ENCODE measurements at regions not wholly inside any gene's neighbourhood (a gene's known extent, or its start where the extent isn't known, plus 50 kb on each side); places are given as distances from the start of the nearest gene placed in this dataset.

DNA sequence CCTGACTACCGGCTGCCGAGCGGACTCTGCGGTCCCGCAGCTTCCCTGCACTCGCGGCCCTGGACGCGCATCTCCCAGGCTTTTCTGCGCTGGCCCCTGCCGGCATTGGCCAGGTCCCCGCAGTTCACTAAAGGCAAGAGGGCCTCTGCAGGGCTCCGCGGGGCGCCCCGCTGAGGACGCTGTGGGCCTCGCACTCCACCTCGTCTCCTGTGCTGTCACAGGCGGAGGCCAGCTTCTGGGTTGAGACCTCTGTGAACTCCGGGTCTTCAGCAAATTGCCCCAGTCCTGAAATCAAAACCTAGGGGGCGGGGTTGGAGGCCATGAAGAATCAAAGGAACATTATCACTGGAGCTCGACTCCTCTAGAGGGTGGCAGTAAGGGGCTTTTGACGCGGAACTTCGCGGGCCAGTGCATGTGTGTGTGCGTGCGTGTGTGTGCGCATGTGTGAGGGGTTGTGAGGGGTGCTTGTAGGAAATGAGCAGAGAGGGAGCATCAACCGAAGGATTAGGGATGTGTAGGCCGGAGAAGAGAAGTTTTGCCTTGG lies 68.5 kb upstream of the CAPRIN2 start:
- in situ Hi-C loops (cut with HindIII; ENCODE audit: low pct_ligation_motif_present, low sequenced_read_pairs), result no loop called here
- H3K36me3 ChIP-seq (replicated peaks), result no peaks in the 10 kb centered on the region
- no peaks in the 10 kb centered on the region for H3K27me3 ChIP-seq (replicated peaks)
- no peak overlapping the region for H3K27ac ChIP-seq
- TF ChIP-seq, protein P1, sequence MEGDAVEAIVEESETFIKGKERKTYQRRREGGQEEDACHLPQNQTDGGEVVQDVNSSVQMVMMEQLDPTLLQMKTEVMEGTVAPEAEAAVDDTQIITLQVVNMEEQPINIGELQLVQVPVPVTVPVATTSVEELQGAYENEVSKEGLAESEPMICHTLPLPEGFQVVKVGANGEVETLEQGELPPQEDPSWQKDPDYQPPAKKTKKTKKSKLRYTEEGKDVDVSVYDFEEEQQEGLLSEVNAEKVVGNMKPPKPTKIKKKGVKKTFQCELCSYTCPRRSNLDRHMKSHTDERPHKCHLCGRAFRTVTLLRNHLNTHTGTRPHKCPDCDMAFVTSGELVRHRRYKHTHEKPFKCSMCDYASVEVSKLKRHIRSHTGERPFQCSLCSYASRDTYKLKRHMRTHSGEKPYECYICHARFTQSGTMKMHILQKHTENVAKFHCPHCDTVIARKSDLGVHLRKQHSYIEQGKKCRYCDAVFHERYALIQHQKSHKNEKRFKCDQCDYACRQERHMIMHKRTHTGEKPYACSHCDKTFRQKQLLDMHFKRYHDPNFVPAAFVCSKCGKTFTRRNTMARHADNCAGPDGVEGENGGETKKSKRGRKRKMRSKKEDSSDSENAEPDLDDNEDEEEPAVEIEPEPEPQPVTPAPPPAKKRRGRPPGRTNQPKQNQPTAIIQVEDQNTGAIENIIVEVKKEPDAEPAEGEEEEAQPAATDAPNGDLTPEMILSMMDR (IDR thresholded peaks at IDR 0.05; ENCODE audit: low read depth, low read length, missing control alignments), result peak; percentile 50
- peak; percentile 5 for DNase-seq
- peak overlapping the region; percentile 52 for H3K4me3 ChIP-seq (ENCODE audit: low read depth, low read length)

DNA sequence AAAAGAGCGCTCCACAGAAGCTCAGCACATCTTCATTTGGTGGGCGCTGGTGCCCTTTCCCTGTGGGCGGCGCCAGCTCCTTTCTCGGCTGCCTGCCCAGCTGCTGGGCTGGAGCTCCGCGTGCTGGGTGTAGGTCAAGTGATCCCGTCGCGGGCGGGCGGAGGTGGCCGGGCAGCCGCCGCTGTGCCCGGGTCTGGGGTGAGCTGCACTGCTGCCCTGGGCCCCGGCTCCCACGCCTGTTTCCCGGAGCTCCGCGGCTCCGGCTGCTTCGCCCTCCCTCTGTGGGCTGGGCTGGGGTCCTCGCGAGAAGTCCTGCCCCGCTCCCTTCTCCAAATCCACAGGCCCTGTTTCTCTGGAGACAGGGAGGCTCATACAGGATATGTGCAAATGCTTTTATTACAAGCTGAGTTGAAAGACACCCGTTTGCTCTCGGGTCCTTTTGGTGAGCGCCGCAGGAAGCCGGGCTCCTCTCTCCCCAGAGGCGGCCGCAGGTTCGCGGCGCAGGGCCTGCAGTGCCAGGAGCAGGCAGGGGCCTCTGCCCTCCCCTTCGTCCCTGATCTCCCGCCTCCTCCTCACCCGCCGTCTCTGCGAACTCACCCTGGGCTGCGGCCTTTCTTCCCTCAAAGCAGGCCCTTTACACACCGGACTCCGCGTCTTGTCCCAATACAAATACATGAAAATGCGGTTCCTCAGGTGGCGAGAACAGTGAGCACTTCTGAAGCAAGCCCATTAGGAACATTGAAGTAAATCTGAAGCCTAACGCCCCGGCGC lies 67.8 kb upstream of the CAPRIN2 start:
- Histone ChIP-seq H3K27me3 (replicated peaks) (no peaks in the 10 kb centered on the region), H3K27ac (no peak overlapping the region), H3K36me3 (replicated peaks) (no peaks in the 10 kb centered on the region), H3K4me3 (ENCODE audit: low read depth, low read length) (peak overlapping the region; percentile 52)
- TF ChIP-seq, protein P1 (IDR thresholded peaks at IDR 0.05; ENCODE audit: low read depth, low read length, missing control alignments), result no peak
- peak; percentile 40 for DNase-seq
- in situ Hi-C loops (cut with HindIII; ENCODE audit: low pct_ligation_motif_present, low sequenced_read_pairs), result no loop called here

DNA sequence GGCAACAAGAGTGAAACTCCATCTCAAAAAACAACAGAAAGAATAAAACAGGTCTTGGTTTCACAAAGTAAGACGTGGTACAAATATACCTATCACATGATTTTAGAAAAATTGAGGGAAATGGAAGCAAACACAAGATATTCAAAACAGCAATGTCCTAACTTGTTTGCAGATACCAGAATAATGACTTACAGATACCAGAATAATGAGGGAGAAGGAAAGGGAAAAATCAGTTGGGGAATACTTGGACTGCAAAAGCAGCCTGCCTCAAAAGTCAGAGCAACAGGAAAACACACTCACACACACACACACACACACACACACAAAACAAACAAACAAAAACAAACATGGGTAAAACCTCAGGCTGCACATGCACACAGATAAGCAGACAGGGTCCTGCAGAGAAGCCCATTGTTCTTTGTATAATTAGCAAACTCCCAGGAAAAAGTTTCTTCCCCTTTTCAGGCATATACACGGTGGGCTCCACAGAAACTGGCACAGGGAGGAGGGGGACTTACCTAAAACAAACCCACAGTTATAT lies 65.7 kb upstream of the CAPRIN2 start:
- TF ChIP-seq, protein P1 (IDR thresholded peaks at IDR 0.05; ENCODE audit: low read depth, low read length, missing control alignments), result no peak
- H3K27ac ChIP-seq, result no peak overlapping the region
- no peak for DNase-seq
- in situ Hi-C loops (cut with HindIII; ENCODE audit: low pct_ligation_motif_present, low sequenced_read_pairs), result no loop called here
- no peak overlapping the region for H3K4me3 ChIP-seq (ENCODE audit: low read depth, low read length)
- H3K27me3 ChIP-seq (replicated peaks), result no peaks in the 10 kb centered on the region
- no peaks in the 10 kb centered on the region for H3K36me3 ChIP-seq (replicated peaks)

DNA sequence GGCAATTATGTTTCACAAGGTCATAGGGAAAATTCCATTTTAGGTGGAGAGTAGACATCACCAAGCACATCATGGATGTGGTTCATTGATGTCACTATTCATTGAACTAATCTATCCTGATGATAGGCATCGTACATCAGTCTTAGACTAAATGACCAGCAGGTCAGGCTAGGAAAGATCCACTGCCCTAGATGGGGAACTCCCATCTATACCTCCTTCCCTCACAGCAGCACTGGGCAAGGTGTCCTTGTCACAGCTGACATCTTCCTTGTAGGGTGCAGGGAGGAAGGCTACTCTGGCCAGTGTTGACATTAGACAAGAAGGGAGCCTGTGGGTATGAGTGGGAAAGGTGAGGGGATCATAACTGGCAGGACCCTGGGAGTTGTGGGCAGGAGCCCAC lies 63.8 kb upstream of the CAPRIN2 start:
- Histone ChIP-seq H3K27me3 (replicated peaks) (no peaks in the 10 kb centered on the region), H3K36me3 (replicated peaks) (no peaks in the 10 kb centered on the region), H3K4me3 (ENCODE audit: low read depth, low read length) (no peak overlapping the region), H3K27ac (no peak overlapping the region)
- in situ Hi-C loops (cut with HindIII; ENCODE audit: low pct_ligation_motif_present, low sequenced_read_pairs), result no loop called here
- no peak for DNase-seq
- TF ChIP-seq, protein P1 (IDR thresholded peaks at IDR 0.05; ENCODE audit: low read depth, low read length, missing control alignments), result no peak

DNA sequence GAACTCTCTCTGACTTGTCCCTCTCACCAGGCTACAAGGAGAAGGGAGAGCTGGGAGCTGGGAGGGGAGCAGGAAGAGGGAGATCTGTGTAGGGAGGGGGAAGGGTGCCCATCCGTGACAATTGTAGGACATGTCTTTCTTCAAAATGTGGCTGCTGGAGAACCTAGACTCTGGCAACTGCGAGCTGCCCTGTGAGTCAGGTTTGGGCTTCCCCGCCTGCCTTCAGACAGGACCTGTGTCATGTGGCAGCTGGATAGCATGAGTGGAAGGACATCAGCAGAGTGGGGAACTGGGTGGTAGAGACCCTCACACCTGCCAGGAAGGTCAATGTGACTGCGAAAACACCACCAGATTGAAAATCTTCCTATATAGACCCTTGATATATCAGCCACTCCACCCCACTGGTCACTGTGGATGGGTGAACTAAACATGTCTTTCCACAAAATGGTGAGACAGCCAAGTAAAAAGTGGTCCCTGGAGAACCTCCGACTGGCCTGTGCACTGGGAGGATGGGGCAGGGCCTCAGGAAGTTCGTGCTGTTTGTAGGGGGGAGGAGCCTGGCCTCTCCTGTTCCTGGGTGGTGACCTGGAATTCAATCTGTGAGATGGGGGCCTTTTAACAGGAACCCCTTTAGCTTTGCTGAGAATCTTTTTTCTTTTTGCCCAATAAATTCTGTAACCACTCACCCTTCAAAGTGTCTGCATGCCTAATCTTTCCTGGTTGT lies 62.2 kb upstream of the CAPRIN2 start:
- no peaks in the 10 kb centered on the region for H3K27me3 ChIP-seq (replicated peaks)
- H3K36me3 ChIP-seq (replicated peaks), result no peaks in the 10 kb centered on the region
- TF ChIP-seq, protein P1 (IDR thresholded peaks at IDR 0.05; ENCODE audit: low read depth, low read length, missing control alignments), result no peak
- in situ Hi-C loops (cut with HindIII; ENCODE audit: low pct_ligation_motif_present, low sequenced_read_pairs), result no loop called here
- H3K4me3 ChIP-seq (ENCODE audit: low read depth, low read length), result no peak overlapping the region
- no peak for DNase-seq
- no peak overlapping the region for H3K27ac ChIP-seq
